ENCODE measurements at regions not wholly inside any gene's neighbourhood (a gene's known extent, or its start where the extent isn't known, plus 50 kb on each side); places are given as distances from the start of the nearest gene placed in this dataset.

DNA sequence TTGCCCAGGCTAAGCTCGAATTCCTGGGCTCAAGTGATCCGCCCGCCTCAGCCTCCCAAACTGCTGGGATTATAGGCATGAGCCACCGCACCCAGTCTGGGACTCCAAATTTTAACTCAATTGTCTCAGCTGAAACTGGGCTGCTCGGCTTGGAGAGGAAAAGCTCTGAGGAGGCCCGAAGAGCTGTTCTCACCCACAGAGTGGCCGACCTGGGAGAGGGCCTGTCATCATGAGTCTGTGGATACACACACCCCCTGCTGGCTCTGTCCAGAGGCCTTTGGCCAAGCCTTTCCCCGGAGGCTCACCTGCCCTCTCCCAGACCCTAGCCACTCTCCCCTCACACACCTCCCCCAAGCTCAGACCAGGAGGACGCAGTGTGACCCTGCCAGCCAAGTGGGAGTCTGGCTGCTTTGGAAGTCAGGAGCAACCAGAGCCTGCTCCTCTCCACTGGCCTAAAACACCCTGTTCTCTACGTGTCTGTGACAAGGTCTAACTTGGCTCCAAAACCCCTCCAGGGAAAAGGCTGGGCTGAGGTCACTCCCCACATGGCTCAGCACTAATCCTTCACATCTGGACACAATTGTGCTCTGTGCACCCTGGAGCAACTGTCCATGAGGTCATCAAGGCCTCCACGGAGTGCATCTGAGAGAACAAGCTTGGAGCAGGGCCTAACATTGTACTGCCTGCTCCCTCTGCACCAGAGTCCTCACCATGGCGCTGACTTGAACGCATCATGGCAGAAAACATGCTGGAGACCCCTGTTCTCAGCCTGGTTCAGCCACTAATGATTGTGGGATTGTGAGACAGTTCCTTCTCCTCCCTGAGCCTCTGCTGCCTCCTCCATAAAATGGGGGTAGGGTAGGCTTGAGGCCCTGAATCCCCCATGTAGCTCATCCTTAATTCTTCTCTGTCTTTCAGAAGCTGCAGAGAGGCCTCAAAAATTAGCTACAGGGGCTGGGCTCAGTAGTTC is 49.9 kb upstream of the RAB6C start:
- no peaks in the 10 kb centered on the region for H3K9me3 ChIP-seq
- no peaks in the 10 kb centered on the region for H3K4me1 ChIP-seq
- no peaks in the 10 kb centered on the region for H3K36me3 ChIP-seq
- intact Hi-C loops (cut with DNase I), result no loop called here
- peaks cover 14% of the 10 kb centered on the region for H3K27me3 ChIP-seq
- no peak overlapping the region for H3K4me3 ChIP-seq
- DNase-seq, result no peak
- ATAC-seq, result no peak
- TF ChIP-seq, protein P1, sequence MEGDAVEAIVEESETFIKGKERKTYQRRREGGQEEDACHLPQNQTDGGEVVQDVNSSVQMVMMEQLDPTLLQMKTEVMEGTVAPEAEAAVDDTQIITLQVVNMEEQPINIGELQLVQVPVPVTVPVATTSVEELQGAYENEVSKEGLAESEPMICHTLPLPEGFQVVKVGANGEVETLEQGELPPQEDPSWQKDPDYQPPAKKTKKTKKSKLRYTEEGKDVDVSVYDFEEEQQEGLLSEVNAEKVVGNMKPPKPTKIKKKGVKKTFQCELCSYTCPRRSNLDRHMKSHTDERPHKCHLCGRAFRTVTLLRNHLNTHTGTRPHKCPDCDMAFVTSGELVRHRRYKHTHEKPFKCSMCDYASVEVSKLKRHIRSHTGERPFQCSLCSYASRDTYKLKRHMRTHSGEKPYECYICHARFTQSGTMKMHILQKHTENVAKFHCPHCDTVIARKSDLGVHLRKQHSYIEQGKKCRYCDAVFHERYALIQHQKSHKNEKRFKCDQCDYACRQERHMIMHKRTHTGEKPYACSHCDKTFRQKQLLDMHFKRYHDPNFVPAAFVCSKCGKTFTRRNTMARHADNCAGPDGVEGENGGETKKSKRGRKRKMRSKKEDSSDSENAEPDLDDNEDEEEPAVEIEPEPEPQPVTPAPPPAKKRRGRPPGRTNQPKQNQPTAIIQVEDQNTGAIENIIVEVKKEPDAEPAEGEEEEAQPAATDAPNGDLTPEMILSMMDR (IDR thresholded peaks at IDR 0.05), result no peak
- no peak overlapping the region for H3K27ac ChIP-seq
